ENCODE measurements at regions not wholly inside any gene's neighbourhood (a gene's known extent, or its start where the extent isn't known, plus 50 kb on each side); places are given as distances from the start of the nearest gene placed in this dataset.

- Histone ChIP-seq H3K36me3 (ENCODE audit: control insufficient read depth in 2 of 2, extremely low read depth in 1 of 2, insufficient read depth in 2 of 2, low read length in 2 of 2) (no peaks in the 10 kb centered on the region), H3K4me1 (ENCODE audit: control insufficient read depth, extremely low read depth, insufficient read depth, low read length) (no peaks in the 10 kb centered on the region), H3K79me2 (ENCODE audit: control insufficient read depth, insufficient read depth, low read length) (no peaks in the 10 kb centered on the region), H3K9ac (ENCODE audit: control insufficient read depth, extremely low read depth, insufficient read depth, low read length) (no peak overlapping the region), H3K4me2 (ENCODE audit: control insufficient read depth, extremely low read depth, insufficient read depth, low read depth, low read length) (no peak overlapping the region), H3K27me3 (ENCODE audit: control insufficient read depth, extremely low read depth, insufficient read depth, low read length) (no peaks in the 10 kb centered on the region), H3K4me3 (ENCODE audit: control insufficient read depth in 2 of 3, extremely low read depth in 1 of 3, insufficient read depth in 2 of 3, low read depth in 1 of 3, low read length in 3 of 3) (no peak overlapping the region), H3K9me1 (ENCODE audit: control insufficient read depth, extremely low read depth, insufficient read depth, low read length) (no peaks in the 10 kb centered on the region), H2AFZ (ENCODE audit: control insufficient read depth, low read length) (no peak overlapping the region), H4K20me1 (ENCODE audit: control insufficient read depth, extremely low read depth, insufficient read depth, low read length) (no peaks in the 10 kb centered on the region), H3K9me3 (ENCODE audit: control insufficient read depth, low read depth, low read length) (no peaks in the 10 kb centered on the region), H3K27ac (ENCODE audit: control insufficient read depth, insufficient read depth, low read length) (no peak overlapping the region)
- DNase-seq (ENCODE audit: low read depth, low spot score) (no peak), FAIRE-seq (no peak)
- TF ChIP-seq CTCF (optimal IDR thresholded peaks at IDR 0.05 in 1 of 3, IDR thresholded peaks at IDR 0.05 in 1 of 3, conservative IDR thresholded peaks at IDR 0.05 in 1 of 3; ENCODE audit: extremely low read depth in 1 of 3, insufficient read depth in 2 of 3, low read length in 3 of 3) (no peak), EZH2 (IDR thresholded peaks at IDR 0.05; ENCODE audit: low read length) (no peak)
- dilution Hi-C loops (cut with MboI; ENCODE audit: extremely low pct_ligation_motif_present, low sequenced_read_pairs), result no loop called here
Observed at GRCh38 chr10:33759191-33759590, 424.7 kb upstream of the NRP1 start.

DNA sequence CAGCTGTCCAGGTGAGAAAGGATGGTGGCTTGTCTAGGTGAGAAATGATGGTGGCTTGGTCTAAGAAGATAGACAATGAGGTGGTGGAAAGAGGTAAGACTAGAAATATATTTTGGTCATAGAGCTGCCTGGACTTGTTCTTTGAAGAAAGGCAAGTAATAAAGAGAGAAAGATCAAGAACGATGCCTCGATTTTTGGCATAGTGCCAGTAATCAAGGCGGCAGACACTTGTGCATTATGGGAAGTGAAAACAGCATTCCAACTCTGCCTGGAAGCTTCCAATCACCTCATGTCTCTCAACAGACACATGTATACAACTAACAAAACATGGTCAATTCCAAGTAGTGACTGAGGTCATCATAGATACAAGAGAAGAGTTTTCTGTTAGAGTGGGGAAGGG is 423.8 kb upstream of the NRP1 start:
- Histone ChIP-seq H3K4me1 (ENCODE audit: control insufficient read depth, extremely low read depth, insufficient read depth, low read length) (no peaks in the 10 kb centered on the region), H3K79me2 (ENCODE audit: control insufficient read depth, insufficient read depth, low read length) (no peaks in the 10 kb centered on the region), H3K36me3 (ENCODE audit: control insufficient read depth in 2 of 2, extremely low read depth in 1 of 2, insufficient read depth in 2 of 2, low read length in 2 of 2) (no peaks in the 10 kb centered on the region), H4K20me1 (ENCODE audit: control insufficient read depth, extremely low read depth, insufficient read depth, low read length) (no peaks in the 10 kb centered on the region), H3K4me2 (ENCODE audit: control insufficient read depth, extremely low read depth, insufficient read depth, low read depth, low read length) (peak overlapping the region; percentile 27), H3K27ac (ENCODE audit: control insufficient read depth, insufficient read depth, low read length) (no peak overlapping the region), H3K9me3 (ENCODE audit: control insufficient read depth, low read depth, low read length) (no peaks in the 10 kb centered on the region), H2AFZ (ENCODE audit: control insufficient read depth, low read length) (no peak overlapping the region), H3K9me1 (ENCODE audit: control insufficient read depth, extremely low read depth, insufficient read depth, low read length) (no peaks in the 10 kb centered on the region), H3K27me3 (ENCODE audit: control insufficient read depth, extremely low read depth, insufficient read depth, low read length) (no peaks in the 10 kb centered on the region), H3K4me3 (ENCODE audit: control insufficient read depth in 2 of 3, extremely low read depth in 1 of 3, insufficient read depth in 2 of 3, low read depth in 1 of 3, low read length in 3 of 3) (no peak overlapping the region), H3K9ac (ENCODE audit: control insufficient read depth, extremely low read depth, insufficient read depth, low read length) (no peak overlapping the region)
- dilution Hi-C loops (cut with MboI; ENCODE audit: extremely low pct_ligation_motif_present, low sequenced_read_pairs), result no loop called here
- FAIRE-seq (no peak), DNase-seq (ENCODE audit: low read depth, low spot score) (no peak)
- no peak for TF ChIP-seq CTCF (optimal IDR thresholded peaks at IDR 0.05 in 1 of 3, IDR thresholded peaks at IDR 0.05 in 1 of 3, conservative IDR thresholded peaks at IDR 0.05 in 1 of 3; ENCODE audit: extremely low read depth in 1 of 3, insufficient read depth in 2 of 3, low read length in 3 of 3)
- TF ChIP-seq EZH2 (IDR thresholded peaks at IDR 0.05; ENCODE audit: low read length), result no peak

Measured in keratinocyte (primary cell).